ENCODE measurements at regions not wholly inside any gene's neighbourhood (a gene's known extent, or its start where the extent isn't known, plus 50 kb on each side); places are given as distances from the start of the nearest gene placed in this dataset.

DNA sequence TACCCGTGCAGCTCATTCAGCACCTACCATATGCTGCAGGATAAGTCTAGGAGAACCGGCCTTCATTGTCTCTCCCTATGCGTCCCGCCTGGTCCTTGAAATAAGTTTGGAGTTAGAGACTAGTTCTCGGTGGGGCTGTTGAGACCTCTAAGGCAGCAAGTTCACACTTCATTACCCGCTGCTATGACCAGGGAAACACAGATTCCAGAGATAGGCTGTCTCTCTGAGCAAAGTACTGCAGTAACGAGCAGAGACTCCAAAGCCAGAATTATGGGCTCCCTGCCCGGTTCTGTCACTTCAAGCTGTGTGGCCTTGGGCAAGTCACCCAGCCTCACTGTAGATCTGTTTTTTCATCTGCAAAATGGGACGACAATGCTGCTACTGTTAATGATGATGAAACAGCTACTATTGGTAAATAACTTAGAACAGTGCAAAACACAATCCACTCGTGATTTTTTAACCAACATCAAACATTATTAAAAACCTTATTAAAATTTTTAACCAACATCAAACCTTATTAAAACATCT, 184.1 kb downstream of the USP12 start:
- TF ChIP-seq FOXP2 (optimal IDR thresholded peaks at IDR 0.05; ENCODE audit: borderline replicate concordance, extremely low read depth, extremely low read length, insufficient read depth) (no peak), POLR2AphosphoS5 (IDR thresholded peaks at IDR 0.05; ENCODE audit: low read depth, low read length) (no peak), TAF1 (IDR thresholded peaks at IDR 0.05; ENCODE audit: borderline replicate concordance, insufficient read depth, low read length) (no peak), SIN3A (IDR thresholded peaks at IDR 0.05; ENCODE audit: borderline replicate concordance, insufficient read depth, low read length) (no peak)
- TF ChIP-seq, protein P1, sequence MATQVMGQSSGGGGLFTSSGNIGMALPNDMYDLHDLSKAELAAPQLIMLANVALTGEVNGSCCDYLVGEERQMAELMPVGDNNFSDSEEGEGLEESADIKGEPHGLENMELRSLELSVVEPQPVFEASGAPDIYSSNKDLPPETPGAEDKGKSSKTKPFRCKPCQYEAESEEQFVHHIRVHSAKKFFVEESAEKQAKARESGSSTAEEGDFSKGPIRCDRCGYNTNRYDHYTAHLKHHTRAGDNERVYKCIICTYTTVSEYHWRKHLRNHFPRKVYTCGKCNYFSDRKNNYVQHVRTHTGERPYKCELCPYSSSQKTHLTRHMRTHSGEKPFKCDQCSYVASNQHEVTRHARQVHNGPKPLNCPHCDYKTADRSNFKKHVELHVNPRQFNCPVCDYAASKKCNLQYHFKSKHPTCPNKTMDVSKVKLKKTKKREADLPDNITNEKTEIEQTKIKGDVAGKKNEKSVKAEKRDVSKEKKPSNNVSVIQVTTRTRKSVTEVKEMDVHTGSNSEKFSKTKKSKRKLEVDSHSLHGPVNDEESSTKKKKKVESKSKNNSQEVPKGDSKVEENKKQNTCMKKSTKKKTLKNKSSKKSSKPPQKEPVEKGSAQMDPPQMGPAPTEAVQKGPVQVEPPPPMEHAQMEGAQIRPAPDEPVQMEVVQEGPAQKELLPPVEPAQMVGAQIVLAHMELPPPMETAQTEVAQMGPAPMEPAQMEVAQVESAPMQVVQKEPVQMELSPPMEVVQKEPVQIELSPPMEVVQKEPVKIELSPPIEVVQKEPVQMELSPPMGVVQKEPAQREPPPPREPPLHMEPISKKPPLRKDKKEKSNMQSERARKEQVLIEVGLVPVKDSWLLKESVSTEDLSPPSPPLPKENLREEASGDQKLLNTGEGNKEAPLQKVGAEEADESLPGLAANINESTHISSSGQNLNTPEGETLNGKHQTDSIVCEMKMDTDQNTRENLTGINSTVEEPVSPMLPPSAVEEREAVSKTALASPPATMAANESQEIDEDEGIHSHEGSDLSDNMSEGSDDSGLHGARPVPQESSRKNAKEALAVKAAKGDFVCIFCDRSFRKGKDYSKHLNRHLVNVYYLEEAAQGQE (IDR thresholded peaks at IDR 0.05; ENCODE audit: insufficient read depth in 1 of 2, low read depth in 2 of 2, low read length in 2 of 2), result no peak

DNA sequence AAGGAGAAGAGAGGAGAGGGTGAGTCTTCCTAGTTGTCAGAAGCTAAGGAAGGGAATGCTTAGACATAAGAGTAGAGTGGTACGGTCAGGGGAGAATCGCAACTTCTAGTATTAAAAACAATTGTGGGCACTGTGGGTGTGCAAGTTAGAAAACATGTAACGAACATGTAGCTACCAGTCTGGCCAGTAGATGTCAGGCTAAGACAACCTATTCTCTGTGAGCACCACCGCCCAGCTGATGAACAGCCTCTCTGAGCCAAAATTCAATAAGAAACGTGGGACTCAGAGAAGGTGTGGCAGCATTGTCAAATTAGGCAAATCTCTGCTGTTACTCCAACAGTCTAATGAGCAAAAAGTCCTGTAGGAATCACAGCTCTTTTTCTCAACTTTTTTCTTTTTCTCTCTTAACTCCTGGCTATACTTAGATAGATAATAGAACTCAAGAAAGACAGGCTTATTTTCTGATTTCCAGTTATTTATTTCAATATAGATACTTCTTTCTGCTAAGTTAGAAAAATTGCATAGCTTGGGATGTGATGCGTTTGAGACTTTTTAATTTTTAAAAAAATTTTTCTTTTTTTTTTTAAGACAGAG, 186.2 kb downstream of the USP12 start:
- TF ChIP-seq, protein P1 (IDR thresholded peaks at IDR 0.05; ENCODE audit: insufficient read depth in 1 of 2, low read depth in 2 of 2, low read length in 2 of 2), result no peak
- TF ChIP-seq SIN3A (IDR thresholded peaks at IDR 0.05; ENCODE audit: borderline replicate concordance, insufficient read depth, low read length), result no peak
- no peak for TF ChIP-seq TAF1 (IDR thresholded peaks at IDR 0.05; ENCODE audit: borderline replicate concordance, insufficient read depth, low read length)
- no peak for TF ChIP-seq POLR2AphosphoS5 (IDR thresholded peaks at IDR 0.05; ENCODE audit: low read depth, low read length)
- TF ChIP-seq FOXP2 (optimal IDR thresholded peaks at IDR 0.05; ENCODE audit: borderline replicate concordance, extremely low read depth, extremely low read length, insufficient read depth), result no peak

DNA sequence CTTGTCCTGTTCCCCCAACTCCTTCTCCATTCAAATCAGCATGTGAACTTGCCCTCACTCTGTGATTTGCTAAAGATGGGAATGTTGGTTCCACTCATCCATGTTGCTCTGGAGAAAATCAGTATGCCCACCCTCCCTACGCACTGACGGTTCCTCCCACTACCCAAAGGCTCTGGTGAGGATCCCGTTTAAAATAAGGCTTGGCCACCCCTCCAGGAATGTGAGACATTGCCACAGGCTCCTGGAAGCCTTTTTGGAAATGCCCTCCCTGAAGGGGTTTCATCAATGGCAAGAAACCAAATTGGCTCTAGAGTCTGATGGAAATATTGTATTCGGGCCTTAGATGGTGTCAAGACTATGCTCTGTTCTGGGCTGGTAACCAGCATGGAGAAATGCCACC, 187.3 kb downstream of the USP12 start:
- TF ChIP-seq SIN3A (IDR thresholded peaks at IDR 0.05; ENCODE audit: borderline replicate concordance, insufficient read depth, low read length) (no peak), POLR2AphosphoS5 (IDR thresholded peaks at IDR 0.05; ENCODE audit: low read depth, low read length) (no peak), TAF1 (IDR thresholded peaks at IDR 0.05; ENCODE audit: borderline replicate concordance, insufficient read depth, low read length) (no peak), FOXP2 (optimal IDR thresholded peaks at IDR 0.05; ENCODE audit: borderline replicate concordance, extremely low read depth, extremely low read length, insufficient read depth) (no peak)
- TF ChIP-seq, protein P1 (IDR thresholded peaks at IDR 0.05; ENCODE audit: insufficient read depth in 1 of 2, low read depth in 2 of 2, low read length in 2 of 2), result no peak

DNA sequence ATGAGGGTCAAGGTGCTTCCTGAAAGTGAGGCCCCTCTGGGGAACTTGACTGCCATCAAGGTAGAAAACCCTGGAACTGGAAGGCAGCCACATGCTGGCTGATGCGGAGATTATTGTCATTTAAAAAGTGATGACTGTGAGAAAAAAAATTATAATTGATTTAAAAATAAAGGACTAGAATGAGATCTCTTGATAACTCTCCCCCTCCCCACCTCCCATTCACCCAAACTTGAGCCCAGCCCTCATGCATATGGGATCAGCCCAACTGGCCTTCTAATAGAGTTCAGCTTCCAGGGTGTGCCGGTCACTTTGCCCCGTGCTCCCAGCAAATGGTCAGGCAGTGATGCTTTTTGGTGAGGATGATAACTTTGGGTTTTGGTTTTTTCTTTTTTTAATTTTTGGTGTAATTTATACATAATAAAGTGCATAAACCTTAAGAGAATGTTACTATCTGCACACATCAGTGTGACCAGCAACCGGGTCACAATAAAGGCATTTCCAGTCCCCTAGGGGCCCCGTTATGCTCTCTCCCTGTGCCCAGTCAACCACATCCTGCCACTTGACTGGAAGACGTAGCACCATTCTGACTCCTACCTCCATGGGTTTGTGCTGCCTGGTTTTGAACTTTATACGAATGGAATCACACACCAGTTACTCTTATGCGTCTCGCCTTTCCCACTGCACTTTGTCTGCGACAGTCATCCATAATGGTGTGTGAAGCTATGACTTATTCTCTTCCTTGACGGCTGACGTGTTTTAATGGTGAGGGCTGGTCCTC, 187.9 kb downstream of the USP12 start:
- TF ChIP-seq FOXP2 (optimal IDR thresholded peaks at IDR 0.05; ENCODE audit: borderline replicate concordance, extremely low read depth, extremely low read length, insufficient read depth) (no peak), POLR2AphosphoS5 (IDR thresholded peaks at IDR 0.05; ENCODE audit: low read depth, low read length) (no peak), TAF1 (IDR thresholded peaks at IDR 0.05; ENCODE audit: borderline replicate concordance, insufficient read depth, low read length) (no peak), SIN3A (IDR thresholded peaks at IDR 0.05; ENCODE audit: borderline replicate concordance, insufficient read depth, low read length) (no peak)
- TF ChIP-seq, protein P1 (IDR thresholded peaks at IDR 0.05; ENCODE audit: insufficient read depth in 1 of 2, low read depth in 2 of 2, low read length in 2 of 2), result no peak
